ENCODE measurements at regions not wholly inside any gene's neighbourhood (a gene's known extent, or its start where the extent isn't known, plus 50 kb on each side); places are given as distances from the start of the nearest gene placed in this dataset.

GRCh38 chr14:99117671-99118045 lies 154.3 kb downstream of the BCL11B start:
- intact Hi-C loops (cut with DNase I): no loop called here
- Histone ChIP-seq H3K9me3 (ENCODE audit: control insufficient read depth in 2 of 3, insufficient read depth in 1 of 3, low read length in 3 of 3) (no peaks in the 10 kb centered on the region), H3K27me3 (ENCODE audit: control insufficient read depth, insufficient read depth, low read length) (no peaks in the 10 kb centered on the region), H3K27ac (ENCODE audit: low read depth in 2 of 2, low read length in 2 of 2) (no peak overlapping the region), H3K4me1 (ENCODE audit: control insufficient read depth in 2 of 3, insufficient read depth in 2 of 3, low read depth in 1 of 3, low read length in 3 of 3) (no peaks in the 10 kb centered on the region), H3K9ac (ENCODE audit: low read length in 3 of 3) (no peak overlapping the region), H3K36me3 (ENCODE audit: control insufficient read depth in 2 of 3, insufficient read depth in 3 of 3, low read length in 3 of 3) (no peaks in the 10 kb centered on the region), H3K4me3 (ENCODE audit: low read length in 3 of 3) (no peak overlapping the region)
- no peak for TF ChIP-seq CTCF (IDR thresholded peaks at IDR 0.05; ENCODE audit: borderline replicate concordance, extremely low read depth, insufficient read depth)
- FAIRE-seq: no peak
- DNase-seq: peak in 1 of 5 donors; percentile 8

- H3K36me3 ChIP-seq (ENCODE audit: control insufficient read depth in 2 of 3, insufficient read depth in 3 of 3, low read length in 3 of 3): no peaks in the 10 kb centered on the region
Measured at GRCh38 chr14:99118046-99118721, 153.8 kb downstream of the BCL11B start.

DNA sequence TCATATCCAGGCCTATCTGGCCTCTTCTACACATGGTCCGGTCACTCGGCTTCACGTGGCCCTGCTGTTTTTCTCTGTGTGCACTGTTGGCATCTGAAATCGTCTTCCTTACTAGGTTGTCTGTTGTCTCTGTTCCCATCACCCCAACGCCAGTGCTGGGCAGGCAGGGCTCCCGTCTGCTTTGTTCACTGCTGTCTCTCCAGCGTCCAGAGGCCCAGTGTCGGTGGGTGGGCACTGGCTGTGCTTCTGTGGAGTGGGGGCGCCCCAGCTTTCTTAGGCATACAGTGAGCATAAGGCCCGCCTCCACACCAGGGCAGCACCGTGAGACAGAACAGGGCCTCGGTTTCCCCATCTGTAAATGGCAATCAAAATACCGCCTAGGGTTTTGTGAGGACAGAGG lies 153.1 kb downstream of the BCL11B start:
- FAIRE-seq: no peak
- TF ChIP-seq CTCF (IDR thresholded peaks at IDR 0.05; ENCODE audit: borderline replicate concordance, extremely low read depth, insufficient read depth): no peak
- no peaks in the 10 kb centered on the region for H3K9me3 ChIP-seq (ENCODE audit: control insufficient read depth in 2 of 3, insufficient read depth in 1 of 3, low read length in 3 of 3)
- H3K4me3 ChIP-seq (ENCODE audit: low read length in 3 of 3): no peak overlapping the region
- DNase-seq: peak in 1 of 5 donors; percentile 34
- no peaks in the 10 kb centered on the region for H3K4me1 ChIP-seq (ENCODE audit: control insufficient read depth in 2 of 3, insufficient read depth in 2 of 3, low read depth in 1 of 3, low read length in 3 of 3)
- H3K9ac ChIP-seq (ENCODE audit: low read length in 3 of 3): no peak overlapping the region
- H3K27me3 ChIP-seq (ENCODE audit: control insufficient read depth, insufficient read depth, low read length): no peaks in the 10 kb centered on the region
- H3K36me3 ChIP-seq (ENCODE audit: control insufficient read depth in 2 of 3, insufficient read depth in 3 of 3, low read length in 3 of 3): no peaks in the 10 kb centered on the region
- no peak overlapping the region for H3K27ac ChIP-seq (ENCODE audit: low read depth in 2 of 2, low read length in 2 of 2)
- intact Hi-C loops (cut with DNase I): no loop called here

More at GRCh38 chr14:99118046-99118721, 153.8 kb downstream of the BCL11B start:
- no peak overlapping the region for H3K9ac ChIP-seq (ENCODE audit: low read length in 3 of 3)
- H3K27me3 ChIP-seq (ENCODE audit: control insufficient read depth, insufficient read depth, low read length): no peaks in the 10 kb centered on the region
- no peak for TF ChIP-seq CTCF (IDR thresholded peaks at IDR 0.05; ENCODE audit: borderline replicate concordance, extremely low read depth, insufficient read depth)
- peak in 4 of 5 donors; percentile 48 to 73 (median 56) for DNase-seq
- no peaks in the 10 kb centered on the region for H3K4me1 ChIP-seq (ENCODE audit: control insufficient read depth in 2 of 3, insufficient read depth in 2 of 3, low read depth in 1 of 3, low read length in 3 of 3)
- no peaks in the 10 kb centered on the region for H3K9me3 ChIP-seq (ENCODE audit: control insufficient read depth in 2 of 3, insufficient read depth in 1 of 3, low read length in 3 of 3)
- no peak overlapping the region for H3K4me3 ChIP-seq (ENCODE audit: low read length in 3 of 3)
- no peak for FAIRE-seq
- intact Hi-C loops (cut with DNase I): no loop called here
- H3K27ac ChIP-seq (ENCODE audit: low read depth in 2 of 2, low read length in 2 of 2): no peak overlapping the region

Data from kidney (tissue), 13 donors.